Epithelial cell of proximal tubule (primary cell): ENCODE measurements at regions not wholly inside any gene's neighbourhood (a gene's known extent, or its start where the extent isn't known, plus 50 kb on each side); places are given as distances from the start of the nearest gene placed in this dataset.

Source experiments
- DNase-seq: peaks from one replicate; pipeline ENCODE4 v3.0.0-alpha.2; 2011; ENCODE audit warnings: low read depth
- H3K4me3 ChIP-seq: 2 replicates; pipeline ENCODE4 v1.5.1; 2011; ENCODE audit warnings: low read depth, mild to moderate bottlenecking, low read length
- CTCF ChIP-seq: conservative IDR thresholded peaks from 2 replicates; pipeline ENCODE4 v1.5.1; 2012; ENCODE audit warnings: low read depth, mild to moderate bottlenecking, low read length

DNA sequence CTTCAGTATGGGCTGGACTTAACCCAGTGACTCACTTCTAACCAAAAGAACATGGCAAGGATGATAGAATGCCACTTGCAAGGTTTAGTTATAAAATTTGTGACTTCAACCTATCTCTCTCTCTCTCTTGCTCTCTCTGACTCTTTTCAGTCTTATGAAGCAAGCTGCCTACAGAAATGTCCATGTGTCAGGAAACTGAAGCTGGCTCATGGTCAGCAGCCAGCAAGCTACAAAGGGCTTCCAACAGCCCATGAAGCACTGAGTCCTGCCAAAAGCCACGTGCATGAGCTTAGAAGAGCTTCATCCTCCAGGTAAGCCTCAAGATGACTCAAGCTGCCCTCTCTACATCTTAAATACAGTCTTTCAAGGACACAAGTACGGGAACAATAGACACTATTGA, 100.3 kb downstream of the HS3ST1 start:
- no peak overlapping the region for H3K4me3 ChIP-seq
- no peak for TF ChIP-seq CTCF
- DNase-seq, result no peak

GRCh38 chr4:11326021-11326420, 102.7 kb downstream of the HS3ST1 start:
- DNase-seq, result no peak
- no peak overlapping the region for H3K4me3 ChIP-seq
- TF ChIP-seq CTCF, result no peak

DNA sequence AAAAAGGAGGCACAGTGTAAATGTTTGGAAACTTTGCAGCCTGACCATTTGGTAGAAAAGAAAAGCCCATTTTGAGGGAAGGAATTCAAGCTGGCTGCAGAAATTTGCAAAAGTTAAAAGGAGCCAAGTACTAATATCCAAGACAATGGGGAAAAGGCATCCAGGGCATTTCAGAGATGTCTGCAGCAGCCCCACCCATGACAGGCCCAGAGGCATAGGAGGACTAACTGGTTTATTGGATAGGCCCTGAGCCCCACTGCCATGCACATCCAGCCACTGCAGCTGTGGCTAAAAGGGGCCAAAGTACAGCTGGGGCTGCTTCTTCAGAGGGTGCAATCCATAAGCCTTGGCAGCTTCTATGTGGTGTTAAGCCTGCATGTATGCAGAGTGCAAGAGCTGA, 104.9 kb downstream of the HS3ST1 start:
- DNase-seq, result no peak
- H3K4me3 ChIP-seq, result no peak overlapping the region
- TF ChIP-seq CTCF, result no peak

DNA sequence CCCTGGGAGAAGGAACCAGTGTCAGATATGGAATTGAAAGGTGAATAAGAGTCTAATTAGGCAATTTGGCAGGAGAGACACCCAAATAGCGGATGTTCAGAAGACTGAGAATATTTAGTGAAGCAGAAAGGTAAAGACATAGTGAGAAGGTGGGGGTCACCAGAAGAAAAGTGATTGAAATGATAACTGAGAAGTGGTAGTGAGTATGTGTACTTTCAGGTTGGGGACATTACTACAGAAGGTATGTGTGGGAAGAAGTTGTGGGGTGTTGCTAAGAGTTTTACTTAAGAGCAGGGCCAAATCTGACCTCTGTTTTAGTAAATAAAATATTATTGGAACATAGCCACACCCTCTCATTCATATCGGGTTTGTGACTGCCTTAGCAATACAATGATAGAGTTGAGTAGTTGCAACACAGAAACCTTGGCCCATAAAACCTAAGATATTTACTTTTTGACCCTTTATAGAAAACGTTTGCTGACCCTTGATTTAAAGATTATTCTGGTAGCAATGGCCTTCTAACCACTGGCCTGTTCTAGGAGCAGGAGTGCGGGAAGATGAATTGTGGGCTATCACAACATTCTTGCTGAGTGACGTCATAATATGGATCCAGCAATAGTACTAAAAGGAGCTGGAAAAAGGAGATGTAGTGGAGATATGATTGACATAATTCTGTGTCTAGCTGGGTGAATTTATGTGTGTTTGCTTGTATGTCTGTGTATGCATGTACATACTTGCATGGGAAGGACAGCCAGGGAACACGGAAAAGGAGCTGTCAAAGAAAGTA, 115.3 kb downstream of the HS3ST1 start:
- no peak for TF ChIP-seq CTCF
- DNase-seq, result no peak
- H3K4me3 ChIP-seq, result no peak overlapping the region

GRCh38 chr4:11312389-11312788, 116.3 kb downstream of the HS3ST1 start:
- no peak overlapping the region for H3K4me3 ChIP-seq
- TF ChIP-seq CTCF, result no peak
- no peak for DNase-seq

DNA sequence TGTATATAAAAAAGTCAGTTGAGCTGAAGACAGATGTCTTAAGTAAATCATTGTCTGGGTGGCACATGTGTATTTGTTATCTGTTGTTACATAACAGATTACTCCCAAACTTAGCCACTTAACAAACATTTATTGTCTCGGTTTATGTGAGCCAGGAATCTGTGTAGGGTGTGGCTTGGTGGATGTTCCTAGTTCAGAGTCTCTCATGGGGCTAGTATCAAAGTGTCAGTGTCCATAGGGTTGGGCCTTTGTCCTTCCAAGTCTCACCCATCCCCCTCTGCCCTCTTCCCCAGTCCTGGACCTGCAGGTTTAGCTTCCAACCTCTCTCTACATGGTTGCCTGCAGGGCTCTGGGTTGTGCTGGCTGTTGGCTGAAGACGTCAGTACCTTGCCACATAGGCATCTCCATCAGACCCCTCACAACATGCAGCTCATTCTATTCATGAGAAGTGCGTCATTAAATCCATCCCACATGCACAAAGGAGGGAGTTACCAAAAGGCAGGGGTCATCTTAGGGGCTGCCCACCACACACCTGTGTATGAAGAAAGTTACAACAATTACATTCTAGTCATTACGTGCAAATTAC, 127.5 kb downstream of the HS3ST1 start:
- TF ChIP-seq CTCF, result no peak
- H3K4me3 ChIP-seq, result no peak overlapping the region
- no peak for DNase-seq

DNA sequence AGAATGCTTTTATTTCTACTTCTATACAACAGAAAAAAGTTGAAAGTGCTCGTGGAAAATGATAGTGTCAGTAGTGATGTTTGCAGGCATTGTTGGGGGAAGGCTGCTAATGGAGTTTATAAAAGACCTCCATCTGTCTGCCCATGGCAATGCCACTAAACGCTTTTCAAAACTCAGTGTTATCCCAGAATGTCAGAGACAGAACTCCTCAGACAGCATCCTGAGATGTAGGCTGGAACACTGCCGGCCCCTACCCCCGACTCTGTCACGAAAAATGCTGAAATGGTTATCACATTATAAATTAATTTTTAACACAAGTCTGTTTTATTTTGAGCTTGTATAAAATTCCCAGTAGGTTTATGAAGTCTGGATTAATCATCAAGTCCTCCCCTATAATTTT, 128.9 kb downstream of the HS3ST1 start:
- TF ChIP-seq CTCF, result no peak
- no peak for DNase-seq
- H3K4me3 ChIP-seq, result no peak overlapping the region
